Uterus (tissue), 2 donors: ENCODE measurements at regions not wholly inside any gene's neighbourhood (a gene's known extent, or its start where the extent isn't known, plus 50 kb on each side); places are given as distances from the start of the nearest gene placed in this dataset.

Experiments used
- POLR2A ChIP-seq, 2 donors: fragments of 450-650 bp; IDR thresholded peaks; one replicate each; pipeline ENCODE4 v1.6.1; 2016; ENCODE audit warnings: antibody characterized with exemption in 2 of 2, mild to moderate bottlenecking in 1 of 2, moderate library complexity in 1 of 2
- TF ChIP-seq, protein P1 (sequence below), 4 experiments: fragments of 200-600 bp in 2 of 4; fragments of 450-650 bp in 2 of 4; sonication (generic) in 2 of 4; IDR thresholded peaks; one replicate each; pipeline ENCODE4 v1.5.1; 2016 to 2019; ENCODE audit warnings: antibody characterized with exemption in 4 of 4, mild to moderate bottlenecking in 2 of 4, moderate library complexity in 1 of 4

DNA sequence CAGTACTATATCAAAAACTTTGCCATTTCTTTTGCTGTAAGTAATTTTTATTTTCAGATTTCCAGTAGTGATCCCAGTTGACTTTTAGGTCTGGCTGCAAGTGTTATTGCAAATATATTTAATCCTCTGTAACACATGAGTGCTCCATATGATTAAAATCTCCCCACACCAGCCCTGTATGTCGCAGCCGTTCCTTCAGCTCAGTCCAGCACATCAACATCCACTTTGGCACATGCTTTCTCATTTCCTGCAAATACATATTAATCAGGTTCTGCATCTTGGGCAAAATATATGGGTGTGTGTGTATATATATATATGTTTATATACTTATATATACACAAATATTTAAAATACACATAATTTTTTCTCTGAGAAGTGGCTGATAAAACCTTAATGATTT lies 919.5 kb downstream of the JRKL start:
- TF ChIP-seq, protein P1, sequence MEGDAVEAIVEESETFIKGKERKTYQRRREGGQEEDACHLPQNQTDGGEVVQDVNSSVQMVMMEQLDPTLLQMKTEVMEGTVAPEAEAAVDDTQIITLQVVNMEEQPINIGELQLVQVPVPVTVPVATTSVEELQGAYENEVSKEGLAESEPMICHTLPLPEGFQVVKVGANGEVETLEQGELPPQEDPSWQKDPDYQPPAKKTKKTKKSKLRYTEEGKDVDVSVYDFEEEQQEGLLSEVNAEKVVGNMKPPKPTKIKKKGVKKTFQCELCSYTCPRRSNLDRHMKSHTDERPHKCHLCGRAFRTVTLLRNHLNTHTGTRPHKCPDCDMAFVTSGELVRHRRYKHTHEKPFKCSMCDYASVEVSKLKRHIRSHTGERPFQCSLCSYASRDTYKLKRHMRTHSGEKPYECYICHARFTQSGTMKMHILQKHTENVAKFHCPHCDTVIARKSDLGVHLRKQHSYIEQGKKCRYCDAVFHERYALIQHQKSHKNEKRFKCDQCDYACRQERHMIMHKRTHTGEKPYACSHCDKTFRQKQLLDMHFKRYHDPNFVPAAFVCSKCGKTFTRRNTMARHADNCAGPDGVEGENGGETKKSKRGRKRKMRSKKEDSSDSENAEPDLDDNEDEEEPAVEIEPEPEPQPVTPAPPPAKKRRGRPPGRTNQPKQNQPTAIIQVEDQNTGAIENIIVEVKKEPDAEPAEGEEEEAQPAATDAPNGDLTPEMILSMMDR (IDR thresholded peaks at IDR 0.05) = no peak
- TF ChIP-seq POLR2A (IDR thresholded peaks at IDR 0.05) = no peak
